GM18507 (cell line): ENCODE measurements at regions not wholly inside any gene's neighbourhood (a gene's known extent, or its start where the extent isn't known, plus 50 kb on each side); places are given as distances from the start of the nearest gene placed in this dataset.

Experiments
- DNase-seq: peaks from one replicate; pipeline ENCODE4 v3.0.0; 2011; ENCODE audit warnings: low read depth; ENCODE audit not compliant: insufficient read length; ENCODE audit errors: extremely low spot score
- FAIRE-seq: peaks from 2 replicates; lab custom pipeline; 2011; peaks lifted over from hg19 to GRCh38; lab: Jason Lieb, UNC

GRCh38 chr5:5583832-5584231, 161.4 kb downstream of the ICE1 start:
- DNase-seq (no peak), FAIRE-seq (no peak)

GRCh38 chr5:5583023-5583765, 160.7 kb downstream of the ICE1 start:
- FAIRE-seq = no peak
- no peak for DNase-seq

GRCh38 chr5:5581080-5581479, 158.6 kb downstream of the ICE1 start:
- FAIRE-seq = no peak
- no peak for DNase-seq

GRCh38 chr5:5576744-5577143, 154.3 kb downstream of the ICE1 start:
- no peak for FAIRE-seq
- no peak for DNase-seq

GRCh38 chr5:5575461-5575860, 153.0 kb downstream of the ICE1 start:
- no peak for DNase-seq
- no peak for FAIRE-seq

GRCh38 chr5:5573798-5574380, 151.4 kb downstream of the ICE1 start:
- no peak for DNase-seq
- no peak for FAIRE-seq

GRCh38 chr5:5572976-5573797, 150.7 kb downstream of the ICE1 start:
- DNase-seq (no peak), FAIRE-seq (no peak)

GRCh38 chr5:5572010-5572865, 149.8 kb downstream of the ICE1 start:
- FAIRE-seq (no peak), DNase-seq (no peak)

GRCh38 chr5:5570646-5571045, 148.2 kb downstream of the ICE1 start:
- DNase-seq (no peak), FAIRE-seq (no peak)

- FAIRE-seq (no peak), DNase-seq (no peak)
Measured at GRCh38 chr5:5564898-5565297, 142.4 kb downstream of the ICE1 start.

GRCh38 chr5:5560016-5560415, 137.5 kb downstream of the ICE1 start:
- DNase-seq (no peak), FAIRE-seq (no peak)

GRCh38 chr5:5558638-5559527, 136.4 kb downstream of the ICE1 start:
- no peak for FAIRE-seq

GRCh38 chr5:5558102-5558501, 135.6 kb downstream of the ICE1 start:
- DNase-seq (no peak), FAIRE-seq (no peak)

More at GRCh38 chr5:5558638-5559527, 136.4 kb downstream of the ICE1 start:
- no peak for DNase-seq

GRCh38 chr5:5551499-5551898, 129.0 kb downstream of the ICE1 start:
- DNase-seq = no peak
- FAIRE-seq = no peak

GRCh38 chr5:5546408-5546807, 123.9 kb downstream of the ICE1 start:
- FAIRE-seq (no peak), DNase-seq (no peak)

- DNase-seq (no peak), FAIRE-seq (no peak)
Measured at GRCh38 chr5:5544094-5544663, 121.7 kb downstream of the ICE1 start.

GRCh38 chr5:5542654-5543053, 120.2 kb downstream of the ICE1 start:
- DNase-seq (no peak), FAIRE-seq (no peak)

GRCh38 chr5:5540065-5540464, 117.6 kb downstream of the ICE1 start:
- DNase-seq (no peak), FAIRE-seq (no peak)
